Peyer's patch (tissue), 4 donors: ENCODE measurements at regions not wholly inside any gene's neighbourhood (a gene's known extent, or its start where the extent isn't known, plus 50 kb on each side); places are given as distances from the start of the nearest gene placed in this dataset.

Source experiments
- CTCF ChIP-seq, 6 experiments: fragments of 450-650 bp in 4 of 6; fragments of 200-600 bp in 2 of 6; sonication (generic) in 1 of 6; IDR thresholded peaks; one replicate each; pipeline ENCODE4 v1.5.1; 2017 to 2019; ENCODE audit warnings: antibody characterized with exemption in 6 of 6, mild to moderate bottlenecking in 3 of 6, moderate library complexity in 1 of 6
- POLR2A ChIP-seq, 2 donors: fragments of 450-650 bp; IDR thresholded peaks; one replicate each; pipeline ENCODE4 v1.5.1; 2017; ENCODE audit warnings: antibody characterized with exemption in 2 of 2, mild to moderate bottlenecking in 2 of 2, moderate library complexity in 2 of 2

- TF ChIP-seq CTCF (IDR thresholded peaks at IDR 0.05): no peak
- TF ChIP-seq POLR2A (IDR thresholded peaks at IDR 0.05): no peak
These were observed 139.6 kb upstream of the TUBA3C start for GRCh38 chr13:19321222-19321621.
